ENCODE measurements at regions not wholly inside any gene's neighbourhood (a gene's known extent, or its start where the extent isn't known, plus 50 kb on each side); places are given as distances from the start of the nearest gene placed in this dataset.

- intact Hi-C loops (cut with micrococcal nuclease), result no loop called here
- POLR2A ChIA-PET, result interaction anchor here (0.6 kb wide), 1 partner anchor 314 kb away, joined by 4 read pairs; no protein-coding TSS in a partner anchor
- Mint-ChIP-seq H3K27me3 (ENCODE audit: insufficient read depth, unreplicated experiment) (no peaks in the 10 kb centered on the region), H3K4me3 (ENCODE audit: unreplicated experiment) (no peak overlapping the region), H3K27ac (ENCODE audit: low read depth, unreplicated experiment) (no peak overlapping the region), H3K9me3 (ENCODE audit: unreplicated experiment) (no peaks in the 10 kb centered on the region), H3K36me3 (ENCODE audit: insufficient read depth, unreplicated experiment) (no peaks in the 10 kb centered on the region), H3K4me1 (ENCODE audit: insufficient read depth, unreplicated experiment) (no peaks in the 10 kb centered on the region)
- no peak for DNase-seq (ENCODE audit: unreplicated experiment)
- CTCF ChIA-PET, result no interaction called here
- no peak for TF ChIP-seq CTCF (IDR thresholded peaks at IDR 0.05; ENCODE audit: unreplicated experiment)
- BruUV-seq (replicated peaks), result no TSS peak
Measured at GRCh38 chr4:4613641-4614286, 71.9 kb upstream of the STX18 start.

- Mint-ChIP-seq H3K36me3 (ENCODE audit: insufficient read depth, unreplicated experiment) (no peaks in the 10 kb centered on the region), H3K4me1 (ENCODE audit: insufficient read depth, unreplicated experiment) (no peaks in the 10 kb centered on the region), H3K27ac (ENCODE audit: low read depth, unreplicated experiment) (no peak overlapping the region), H3K9me3 (ENCODE audit: unreplicated experiment) (no peaks in the 10 kb centered on the region), H3K27me3 (ENCODE audit: insufficient read depth, unreplicated experiment) (no peaks in the 10 kb centered on the region), H3K4me3 (ENCODE audit: unreplicated experiment) (no peak overlapping the region)
- intact Hi-C loops (cut with micrococcal nuclease), result no loop called here
- ChIA-PET CTCF (no interaction called here), POLR2A (no interaction called here)
- DNase-seq (ENCODE audit: unreplicated experiment), result no peak
- BruUV-seq (replicated peaks), result no TSS peak
- no peak for TF ChIP-seq CTCF (IDR thresholded peaks at IDR 0.05; ENCODE audit: unreplicated experiment)
Measured at GRCh38 chr4:4613126-4613465, 71.2 kb upstream of the STX18 start.

GRCh38 chr4:4610672-4611071, 68.8 kb upstream of the STX18 start:
- no peak for DNase-seq (ENCODE audit: unreplicated experiment)
- Mint-ChIP-seq H3K27ac (ENCODE audit: low read depth, unreplicated experiment) (no peak overlapping the region), H3K9me3 (ENCODE audit: unreplicated experiment) (no peaks in the 10 kb centered on the region), H3K4me1 (ENCODE audit: insufficient read depth, unreplicated experiment) (no peaks in the 10 kb centered on the region), H3K27me3 (ENCODE audit: insufficient read depth, unreplicated experiment) (no peaks in the 10 kb centered on the region), H3K4me3 (ENCODE audit: unreplicated experiment) (no peak overlapping the region), H3K36me3 (ENCODE audit: insufficient read depth, unreplicated experiment) (peaks cover 4% of the 10 kb centered on the region)
- no peak for TF ChIP-seq CTCF (IDR thresholded peaks at IDR 0.05; ENCODE audit: unreplicated experiment)
- intact Hi-C loops (cut with micrococcal nuclease), result no loop called here
- ChIA-PET CTCF (no interaction called here), POLR2A (no interaction called here)
- BruUV-seq (replicated peaks), result no TSS peak

GRCh38 chr4:4609622-4610334, 67.9 kb upstream of the STX18 start:
- ChIA-PET CTCF (no interaction called here), POLR2A (no interaction called here)
- Mint-ChIP-seq H3K27me3 (ENCODE audit: insufficient read depth, unreplicated experiment) (no peaks in the 10 kb centered on the region), H3K4me3 (ENCODE audit: unreplicated experiment) (no peak overlapping the region), H3K4me1 (ENCODE audit: insufficient read depth, unreplicated experiment) (no peaks in the 10 kb centered on the region), H3K9me3 (ENCODE audit: unreplicated experiment) (no peaks in the 10 kb centered on the region), H3K27ac (ENCODE audit: low read depth, unreplicated experiment) (no peak overlapping the region), H3K36me3 (ENCODE audit: insufficient read depth, unreplicated experiment) (peaks cover 4% of the 10 kb centered on the region)
- no peak for TF ChIP-seq CTCF (IDR thresholded peaks at IDR 0.05; ENCODE audit: unreplicated experiment)
- no TSS peak for BruUV-seq (replicated peaks)
- intact Hi-C loops (cut with micrococcal nuclease), result no loop called here
- no peak for DNase-seq (ENCODE audit: unreplicated experiment)

All from MCF 10A (cell line).